NB4 (cell line): ENCODE measurements at regions not wholly inside any gene's neighbourhood (a gene's known extent, or its start where the extent isn't known, plus 50 kb on each side); places are given as distances from the start of the nearest gene placed in this dataset.

Source experiments
- DNase-seq: peaks from one replicate; pipeline ENCODE4 v3.0.0; 2010; ENCODE audit warnings: low read depth
- H3K4me3 ChIP-seq: one replicate; pipeline ENCODE4 v1.5.1; 2011; ENCODE audit warnings: mild to moderate bottlenecking, low read depth, low read length, moderate library complexity
- CTCF ChIP-seq: IDR thresholded peaks from one replicate; pipeline ENCODE4 v1.5.1; 2012; ENCODE audit warnings: low read depth, low read length
- MYC ChIP-seq: IDR thresholded peaks from 2 replicates; pipeline ENCODE4 v1.6.1; 2011; ENCODE audit warnings: low read depth, low read length
- POLR2A ChIP-seq: IDR thresholded peaks from 2 replicates; pipeline ENCODE4 v1.6.1; 2011; ENCODE audit warnings: mild to moderate bottlenecking; ENCODE audit not compliant: insufficient read length; ENCODE audit errors: extremely low read depth
- TF ChIP-seq, protein P1 (sequence below): IDR thresholded peaks from 2 replicates; pipeline ENCODE4 v1.6.1; 2011; ENCODE audit warnings: low read depth, low read length

- TF ChIP-seq MYC = no peak
- TF ChIP-seq POLR2A = no peak
- no peak for TF ChIP-seq CTCF
- TF ChIP-seq, protein P1, sequence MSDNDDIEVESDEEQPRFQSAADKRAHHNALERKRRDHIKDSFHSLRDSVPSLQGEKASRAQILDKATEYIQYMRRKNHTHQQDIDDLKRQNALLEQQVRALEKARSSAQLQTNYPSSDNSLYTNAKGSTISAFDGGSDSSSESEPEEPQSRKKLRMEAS = no peak
- no peak overlapping the region for H3K4me3 ChIP-seq
- no peak for DNase-seq
These were observed 209.1 kb upstream of the CCL2 start for GRCh38 chr17:34045990-34046389.

DNA sequence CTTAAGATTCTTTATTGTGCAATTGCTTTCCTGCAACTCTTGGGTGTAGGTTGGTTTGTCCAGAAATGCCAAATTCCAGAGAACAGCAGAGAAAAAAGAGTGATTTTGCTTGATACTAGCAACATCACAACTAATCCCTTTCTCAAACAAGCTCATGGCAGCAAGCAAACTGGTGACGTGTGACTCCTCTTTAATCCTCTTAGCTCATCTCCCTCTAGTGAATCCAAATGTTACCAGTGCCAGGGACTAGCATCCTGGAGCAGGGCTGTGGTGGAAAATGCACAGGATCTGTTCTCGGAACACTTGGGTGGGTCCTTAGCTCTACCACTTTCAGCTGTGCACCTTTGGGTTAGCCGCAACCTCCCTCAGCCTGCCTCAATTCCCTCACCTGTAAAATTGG lies 204.0 kb upstream of the CCL2 start:
- no peak for DNase-seq
- no peak overlapping the region for H3K4me3 ChIP-seq
- no peak for TF ChIP-seq MYC

- no peak overlapping the region for H3K4me3 ChIP-seq
- no peak for TF ChIP-seq MYC
- TF ChIP-seq, protein P1 = no peak
- TF ChIP-seq CTCF = no peak
- no peak for TF ChIP-seq POLR2A
- DNase-seq = no peak
These were observed 200.6 kb upstream of the CCL2 start for GRCh38 chr17:34054495-34054894.

DNA sequence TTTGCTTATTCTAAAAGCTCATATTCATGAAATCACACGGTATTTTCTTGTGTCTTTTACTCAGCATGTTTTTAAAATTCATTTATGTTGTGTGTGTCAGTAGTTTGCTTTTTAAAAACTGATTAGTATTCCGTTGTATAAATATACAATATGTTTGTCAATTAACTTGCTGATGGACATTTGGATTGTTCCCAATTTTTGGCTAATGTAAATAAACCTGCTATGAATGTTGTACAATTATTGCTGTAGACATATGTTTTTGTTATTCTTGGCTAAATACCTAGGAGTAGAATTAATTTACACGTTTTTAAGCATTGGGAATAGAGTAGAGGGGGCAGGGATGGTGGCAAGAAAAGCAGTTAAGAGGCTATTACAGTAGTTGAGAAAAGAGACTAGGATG lies 199.5 kb upstream of the CCL2 start:
- DNase-seq = no peak
- no peak overlapping the region for H3K4me3 ChIP-seq
- TF ChIP-seq CTCF (no peak), POLR2A (no peak), MYC (no peak)
- TF ChIP-seq, protein P1 = no peak

- no peak for DNase-seq
- H3K4me3 ChIP-seq = no peak overlapping the region
- no peak for TF ChIP-seq CTCF
- no peak for TF ChIP-seq POLR2A
- TF ChIP-seq, protein P1 = no peak
- TF ChIP-seq MYC = no peak
These were observed 195.5 kb upstream of the CCL2 start for GRCh38 chr17:34059423-34060220.

- DNase-seq = no peak
- TF ChIP-seq MYC (no peak), CTCF (no peak), POLR2A (no peak)
- TF ChIP-seq, protein P1 = no peak
- no peak overlapping the region for H3K4me3 ChIP-seq
These were observed 188.6 kb upstream of the CCL2 start for GRCh38 chr17:34066528-34066927.
